Neural cell (in vitro differentiated cells): ENCODE measurements at regions not wholly inside any gene's neighbourhood (a gene's known extent, or its start where the extent isn't known, plus 50 kb on each side); places are given as distances from the start of the nearest gene placed in this dataset.

Source experiments
- H2AFZ ChIP-seq: fragments of 200-600, 300-800 bp; sonication (generic), shearing (Covaris generic); 2 replicates; pipeline ENCODE4 v1.6.0; 2014; ENCODE audit warnings: low read depth, mild to moderate bottlenecking, antibody characterized with exemption, low read length, moderate library complexity
- H3F3A ChIP-seq: fragments of 200-600 bp; shearing (Covaris generic); 2 replicates; pipeline ENCODE4 v1.6.1; 2016; ENCODE audit warnings: mild to moderate bottlenecking, moderate library complexity, mixed read lengths, antibody characterized with exemption, low read length; ENCODE audit not compliant: insufficient read depth, poor library complexity, severe bottlenecking
- H3K27ac ChIP-seq: fragments of 200-600, 300-800 bp; sonication (generic), shearing (Covaris generic); 2 replicates; pipeline ENCODE4 v1.5.1; 2014; ENCODE audit warnings: mild to moderate bottlenecking, low read length, moderate library complexity
- H3K27me3 ChIP-seq: fragments of 300-800, 200-600 bp; sonication (generic), shearing (Covaris generic); 2 replicates; pipeline ENCODE4 v1.6.0; 2014; ENCODE audit warnings: mild to moderate bottlenecking, low read depth, low read length, moderate library complexity; ENCODE audit not compliant: insufficient read depth
- H3K36me3 ChIP-seq: fragments of 300-800, 200-600 bp; sonication (generic), shearing (Covaris generic); 2 replicates; pipeline ENCODE4 v1.5.1; 2014; ENCODE audit warnings: mild to moderate bottlenecking, antibody characterized with exemption, low read length, moderate library complexity; ENCODE audit not compliant: insufficient read depth
- H3K4me2 ChIP-seq: fragments of 300-800, 200-600 bp; sonication (generic), shearing (Covaris generic); 2 replicates; pipeline ENCODE4 v1.6.0; 2014; ENCODE audit warnings: mild to moderate bottlenecking, low read length
- H3K4me3 ChIP-seq: fragments of 300-800, 200-600 bp; sonication (generic), shearing (Covaris generic); 2 replicates; pipeline ENCODE4 v1.5.1; 2014; ENCODE audit warnings: mild to moderate bottlenecking, low read length, moderate library complexity
- H3K79me2 ChIP-seq: fragments of 200-600 bp; shearing (Covaris generic); replicated peaks from 2 replicates; pipeline ENCODE4 v1.6.0; 2014; ENCODE audit warnings: mild to moderate bottlenecking, low read length, moderate library complexity; ENCODE audit not compliant: insufficient read depth
- H3K9ac ChIP-seq: fragments of 300-800, 200-600 bp; sonication (generic), shearing (Covaris generic); 2 replicates; pipeline ENCODE4 v1.6.1; 2016; ENCODE audit warnings: mild to moderate bottlenecking, low read length, mixed read lengths
- H3K9me2 ChIP-seq: fragments of 200-600 bp; shearing (Covaris generic); 2 replicates; pipeline ENCODE4 v1.6.1; 2016; ENCODE audit warnings: mild to moderate bottlenecking, low read length, mixed read lengths; ENCODE audit not compliant: insufficient read depth
- H3K9me3 ChIP-seq: fragments of 200-600, 300-800 bp; sonication (generic), shearing (Covaris generic); 2 replicates; pipeline ENCODE4 v1.6.1; 2016; ENCODE audit warnings: mild to moderate bottlenecking, mixed run types, low read length, moderate library complexity, mixed read lengths
- H4K20me1 ChIP-seq: fragments of 200-600 bp; shearing (Covaris generic); 2 replicates; pipeline ENCODE4 v1.6.1; 2016; ENCODE audit warnings: mild to moderate bottlenecking, mixed run types; ENCODE audit not compliant: insufficient read depth
- CTCF ChIP-seq: fragments of 450-650 bp; IDR thresholded peaks from 2 replicates; pipeline ENCODE4 v1.5.1; 2014; ENCODE audit warnings: antibody characterized with exemption, mild to moderate bottlenecking, moderate library complexity; ENCODE audit not compliant: poor library complexity, severe bottlenecking
- EP300 ChIP-seq: fragments of 450-650 bp; conservative IDR thresholded peaks from 2 replicates; pipeline ENCODE4 v1.6.1; 2014; ENCODE audit warnings: antibody characterized with exemption, mild to moderate bottlenecking, moderate library complexity; ENCODE audit not compliant: poor library complexity, severe bottlenecking
- EZH2 ChIP-seq: fragments of 200-600, 300-800 bp; shearing (Covaris generic), sonication (generic); IDR thresholded peaks from 2 replicates; pipeline ENCODE4 v1.6.1; 2014; ENCODE audit warnings: antibody characterized with exemption, low read length, borderline replicate concordance, mild to moderate bottlenecking; ENCODE audit not compliant: insufficient read depth, poor library complexity, severe bottlenecking
- MXI1 ChIP-seq: fragments of 450-650 bp; conservative IDR thresholded peaks from 2 replicates; pipeline ENCODE4 v1.6.1; 2014; ENCODE audit warnings: antibody characterized with exemption, mild to moderate bottlenecking; ENCODE audit not compliant: poor library complexity, severe bottlenecking
- POLR2AphosphoS5 ChIP-seq: IDR thresholded peaks from 2 replicates; pipeline ENCODE4 v1.6.1; 2012
- RAD21 ChIP-seq: fragments of 450-650 bp; conservative IDR thresholded peaks from 2 replicates; pipeline ENCODE4 v1.6.1; 2014; ENCODE audit warnings: antibody characterized with exemption, mild to moderate bottlenecking, moderate library complexity
- REST ChIP-seq: IDR thresholded peaks from 2 replicates; pipeline ENCODE4 v1.6.1; 2012; ENCODE audit warnings: borderline replicate concordance
- SMC3 ChIP-seq: fragments of 450-650 bp; conservative IDR thresholded peaks from 2 replicates; pipeline ENCODE4 v1.6.1; 2014; ENCODE audit warnings: antibody characterized with exemption, mild to moderate bottlenecking, moderate library complexity; ENCODE audit not compliant: poor library complexity
- TAF1 ChIP-seq: IDR thresholded peaks from 2 replicates; pipeline ENCODE4 v1.6.1; 2012; ENCODE audit warnings: low read depth

- Histone ChIP-seq H3K27ac (no peak overlapping the region), H3K4me2 (no peak overlapping the region)
Observed at GRCh38 chr5:28548856-28549255, 1510.5 kb upstream of the CDH9 start.

GRCh38 chr5:28544501-28544900, 1506.1 kb upstream of the CDH9 start:
- Histone ChIP-seq H3K27ac (no peak overlapping the region), H2AFZ (no peak overlapping the region), H3K4me3 (no peak overlapping the region), H4K20me1 (no peaks in the 10 kb centered on the region), H3K27me3 (no peaks in the 10 kb centered on the region), H3K9ac (no peak overlapping the region), H3K36me3 (no peaks in the 10 kb centered on the region), H3K9me3 (no peaks in the 10 kb centered on the region), H3K79me2 (no peaks in the 10 kb centered on the region), H3K4me2 (no peak overlapping the region), H3K9me2 (no peaks in the 10 kb centered on the region), H3F3A (no peaks in the 10 kb centered on the region)
- no peak for TF ChIP-seq CTCF
- TF ChIP-seq EZH2, result no peak
- TF ChIP-seq EP300, result no peak
- TF ChIP-seq REST, result no peak
- no peak for TF ChIP-seq TAF1
- TF ChIP-seq SMC3, result no peak
- TF ChIP-seq MXI1, result no peak
- no peak for TF ChIP-seq RAD21
- no peak for TF ChIP-seq POLR2AphosphoS5

More at GRCh38 chr5:28548856-28549255, 1510.5 kb upstream of the CDH9 start:
- Histone ChIP-seq H3K4me3 (no peak overlapping the region), H3K79me2 (no peaks in the 10 kb centered on the region), H2AFZ (no peak overlapping the region), H4K20me1 (no peaks in the 10 kb centered on the region), H3K9ac (no peak overlapping the region), H3K27me3 (no peaks in the 10 kb centered on the region), H3K36me3 (no peaks in the 10 kb centered on the region), H3F3A (no peaks in the 10 kb centered on the region), H3K9me2 (no peaks in the 10 kb centered on the region), H3K9me3 (no peaks in the 10 kb centered on the region)
- TF ChIP-seq CTCF, result no peak
